ENCODE measurements at regions not wholly inside any gene's neighbourhood (a gene's known extent, or its start where the extent isn't known, plus 50 kb on each side); places are given as distances from the start of the nearest gene placed in this dataset.

DNA sequence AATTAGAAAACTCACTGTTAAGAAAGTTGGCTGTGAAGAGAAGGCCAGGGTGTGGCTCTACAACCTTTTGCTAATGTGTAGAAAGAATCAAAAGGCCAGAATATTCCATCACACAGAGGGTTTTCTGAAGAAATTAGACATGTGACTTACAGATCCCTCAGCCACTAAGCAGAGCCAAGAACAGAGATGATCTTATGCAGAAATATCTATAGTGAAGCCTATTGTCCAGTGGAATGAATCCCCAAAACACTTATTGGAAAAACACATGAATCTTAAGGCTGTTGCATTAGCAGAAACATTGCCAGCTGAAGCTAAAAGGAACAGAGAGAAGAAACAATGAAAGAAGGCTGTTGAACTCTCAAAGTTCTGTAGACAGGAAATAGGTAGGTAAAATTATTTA lies 979.2 kb downstream of the MRPL39 start:
- Mint-ChIP-seq H3K4me1 (ENCODE audit: low read depth, unreplicated experiment) (no peaks in the 10 kb centered on the region), H3K36me3 (ENCODE audit: insufficient read depth, unreplicated experiment) (no peaks in the 10 kb centered on the region), H3K9me3 (ENCODE audit: low read depth, unreplicated experiment) (peaks cover 5% of the 10 kb centered on the region), H3K27ac (ENCODE audit: unreplicated experiment) (no peak overlapping the region), H3K4me3 (ENCODE audit: low read depth, unreplicated experiment) (no peak overlapping the region), H3K27me3 (ENCODE audit: unreplicated experiment) (no peaks in the 10 kb centered on the region)
- no TSS peak for BruUV-seq (replicated peaks)
- no peak for DNase-seq
- TF ChIP-seq, protein P1, sequence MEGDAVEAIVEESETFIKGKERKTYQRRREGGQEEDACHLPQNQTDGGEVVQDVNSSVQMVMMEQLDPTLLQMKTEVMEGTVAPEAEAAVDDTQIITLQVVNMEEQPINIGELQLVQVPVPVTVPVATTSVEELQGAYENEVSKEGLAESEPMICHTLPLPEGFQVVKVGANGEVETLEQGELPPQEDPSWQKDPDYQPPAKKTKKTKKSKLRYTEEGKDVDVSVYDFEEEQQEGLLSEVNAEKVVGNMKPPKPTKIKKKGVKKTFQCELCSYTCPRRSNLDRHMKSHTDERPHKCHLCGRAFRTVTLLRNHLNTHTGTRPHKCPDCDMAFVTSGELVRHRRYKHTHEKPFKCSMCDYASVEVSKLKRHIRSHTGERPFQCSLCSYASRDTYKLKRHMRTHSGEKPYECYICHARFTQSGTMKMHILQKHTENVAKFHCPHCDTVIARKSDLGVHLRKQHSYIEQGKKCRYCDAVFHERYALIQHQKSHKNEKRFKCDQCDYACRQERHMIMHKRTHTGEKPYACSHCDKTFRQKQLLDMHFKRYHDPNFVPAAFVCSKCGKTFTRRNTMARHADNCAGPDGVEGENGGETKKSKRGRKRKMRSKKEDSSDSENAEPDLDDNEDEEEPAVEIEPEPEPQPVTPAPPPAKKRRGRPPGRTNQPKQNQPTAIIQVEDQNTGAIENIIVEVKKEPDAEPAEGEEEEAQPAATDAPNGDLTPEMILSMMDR (IDR thresholded peaks at IDR 0.05; ENCODE audit: unreplicated experiment), result no peak
- intact Hi-C loops (cut with micrococcal nuclease; ENCODE audit: unreplicated experiment), result no loop called here
- CTCF ChIA-PET, result no interaction called here

DNA sequence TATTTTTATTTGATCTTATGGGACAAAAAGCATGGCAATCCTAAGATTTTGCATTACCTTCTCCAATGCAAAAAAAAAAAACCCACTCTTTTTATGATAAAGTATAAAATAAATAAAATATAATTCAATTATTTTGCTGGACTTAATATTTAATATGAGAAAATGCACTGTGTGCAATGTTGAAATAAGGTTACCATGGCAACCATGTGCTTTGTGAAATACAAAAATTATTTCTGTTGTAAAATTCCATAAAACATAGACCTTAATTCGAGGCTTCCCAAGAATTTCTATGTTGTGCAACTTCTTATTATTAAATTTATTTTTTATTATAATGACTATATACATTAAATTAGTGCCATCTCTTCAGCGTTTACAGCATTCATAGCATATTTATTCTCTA lies 989.5 kb downstream of the MRPL39 start:
- no peaks in the 10 kb centered on the region for H3K36me3 Mint-ChIP-seq (ENCODE audit: insufficient read depth, unreplicated experiment)
- no peaks in the 10 kb centered on the region for H3K27me3 Mint-ChIP-seq (ENCODE audit: unreplicated experiment)
- peaks cover 5% of the 10 kb centered on the region for H3K9me3 Mint-ChIP-seq (ENCODE audit: low read depth, unreplicated experiment)
- TF ChIP-seq, protein P1 (IDR thresholded peaks at IDR 0.05; ENCODE audit: unreplicated experiment), result no peak
- no peak for DNase-seq
- no peaks in the 10 kb centered on the region for H3K4me1 Mint-ChIP-seq (ENCODE audit: low read depth, unreplicated experiment)
- no peak overlapping the region for H3K27ac Mint-ChIP-seq (ENCODE audit: unreplicated experiment)
- CTCF ChIA-PET, result no interaction called here
- H3K4me3 Mint-ChIP-seq (ENCODE audit: low read depth, unreplicated experiment), result no peak overlapping the region
- no TSS peak for BruUV-seq (replicated peaks)
- intact Hi-C loops (cut with micrococcal nuclease; ENCODE audit: unreplicated experiment), result no loop called here

DNA sequence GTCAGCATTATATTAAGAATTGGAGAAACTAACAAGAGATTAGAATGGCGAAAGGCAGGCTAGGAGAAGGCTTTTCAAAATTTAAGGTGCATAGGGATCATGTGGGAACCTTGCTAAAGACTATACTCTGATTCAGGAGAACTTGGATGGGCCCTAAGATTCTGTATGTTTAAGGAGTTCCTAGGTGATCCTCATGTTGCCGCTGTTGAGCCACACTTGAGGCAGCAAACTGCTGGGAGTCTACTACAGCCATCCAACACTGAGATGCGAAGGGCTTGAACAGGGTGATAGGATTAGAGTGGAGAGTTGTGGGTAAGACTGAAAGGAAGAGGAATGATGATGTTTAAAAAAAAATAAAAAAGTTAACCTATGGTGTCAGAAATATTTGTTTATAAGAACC lies 1013.2 kb downstream of the MRPL39 start:
- Mint-ChIP-seq H3K4me1 (ENCODE audit: low read depth, unreplicated experiment) (no peaks in the 10 kb centered on the region), H3K9me3 (ENCODE audit: low read depth, unreplicated experiment) (peaks cover 7% of the 10 kb centered on the region), H3K36me3 (ENCODE audit: insufficient read depth, unreplicated experiment) (no peaks in the 10 kb centered on the region), H3K27me3 (ENCODE audit: unreplicated experiment) (no peaks in the 10 kb centered on the region), H3K27ac (ENCODE audit: unreplicated experiment) (no peak overlapping the region), H3K4me3 (ENCODE audit: low read depth, unreplicated experiment) (no peak overlapping the region)
- CTCF ChIA-PET, result no interaction called here
- no peak for DNase-seq
- intact Hi-C loops (cut with micrococcal nuclease; ENCODE audit: unreplicated experiment), result no loop called here
- no TSS peak for BruUV-seq (replicated peaks)
- TF ChIP-seq, protein P1 (IDR thresholded peaks at IDR 0.05; ENCODE audit: unreplicated experiment), result no peak

DNA sequence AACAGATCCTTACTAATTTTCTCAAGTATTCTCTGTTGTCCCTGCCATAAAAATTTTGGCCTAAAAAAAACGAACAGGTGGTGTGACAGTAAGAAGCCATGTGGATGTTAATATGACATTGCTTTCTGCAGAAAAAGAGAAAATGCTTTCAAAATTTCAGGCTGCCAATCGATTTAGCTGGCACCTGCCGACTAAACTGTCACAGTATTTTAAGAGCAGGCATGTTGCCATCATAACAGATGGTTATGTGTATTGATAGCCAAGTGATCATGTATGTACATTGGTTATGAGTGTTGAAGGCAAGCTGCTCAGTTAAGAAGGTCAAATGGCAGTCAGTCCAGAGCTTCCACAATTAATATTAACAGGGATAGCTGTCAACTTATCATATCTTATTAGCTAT lies 1017.0 kb downstream of the MRPL39 start:
- CTCF ChIA-PET, result no interaction called here
- Mint-ChIP-seq H3K9me3 (ENCODE audit: low read depth, unreplicated experiment) (peaks cover 5% of the 10 kb centered on the region), H3K4me3 (ENCODE audit: low read depth, unreplicated experiment) (no peak overlapping the region), H3K27ac (ENCODE audit: unreplicated experiment) (no peak overlapping the region), H3K4me1 (ENCODE audit: low read depth, unreplicated experiment) (no peaks in the 10 kb centered on the region), H3K27me3 (ENCODE audit: unreplicated experiment) (no peaks in the 10 kb centered on the region), H3K36me3 (ENCODE audit: insufficient read depth, unreplicated experiment) (no peaks in the 10 kb centered on the region)
- no TSS peak for BruUV-seq (replicated peaks)
- TF ChIP-seq, protein P1 (IDR thresholded peaks at IDR 0.05; ENCODE audit: unreplicated experiment), result no peak
- DNase-seq, result no peak
- intact Hi-C loops (cut with micrococcal nuclease; ENCODE audit: unreplicated experiment), result no loop called here

DNA sequence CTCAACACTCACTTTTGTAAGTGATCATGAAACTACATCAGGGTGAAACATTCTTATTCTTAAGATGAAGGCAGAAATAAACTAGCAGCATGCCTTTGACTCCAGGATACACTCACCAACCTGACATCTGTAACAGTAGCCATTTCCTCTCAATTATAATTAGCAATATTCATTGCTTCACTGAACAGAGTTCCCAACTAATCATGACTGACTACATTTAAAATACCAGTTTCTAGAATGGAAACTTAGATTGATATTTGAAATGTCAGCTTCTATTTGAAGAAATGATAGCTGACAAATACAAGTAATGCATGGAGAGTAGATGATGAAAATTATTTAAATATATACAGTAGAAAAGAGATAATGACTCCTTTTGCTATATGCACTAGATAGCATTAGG lies 1023.8 kb downstream of the MRPL39 start:
- Mint-ChIP-seq H3K9me3 (ENCODE audit: low read depth, unreplicated experiment) (peaks cover 2% of the 10 kb centered on the region), H3K4me3 (ENCODE audit: low read depth, unreplicated experiment) (no peak overlapping the region), H3K4me1 (ENCODE audit: low read depth, unreplicated experiment) (no peaks in the 10 kb centered on the region), H3K27ac (ENCODE audit: unreplicated experiment) (no peak overlapping the region), H3K27me3 (ENCODE audit: unreplicated experiment) (no peaks in the 10 kb centered on the region), H3K36me3 (ENCODE audit: insufficient read depth, unreplicated experiment) (no peaks in the 10 kb centered on the region)
- DNase-seq, result no peak
- no TSS peak for BruUV-seq (replicated peaks)
- intact Hi-C loops (cut with micrococcal nuclease; ENCODE audit: unreplicated experiment), result no loop called here
- CTCF ChIA-PET, result no interaction called here
- TF ChIP-seq, protein P1 (IDR thresholded peaks at IDR 0.05; ENCODE audit: unreplicated experiment), result no peak

Data from Calu3 (cell line).